WTC11 (cell line): ENCODE measurements at regions not wholly inside any gene's neighbourhood (a gene's known extent, or its start where the extent isn't known, plus 50 kb on each side); places are given as distances from the start of the nearest gene placed in this dataset.

Experiments used
- CTCF ChIP-seq: fragments of 200-600 bp; IDR thresholded peaks from 2 replicates; pipeline ENCODE4 v1.8.0; 2022; ENCODE audit warnings: antibody characterized with exemption
- ELF4 ChIP-seq: sonication (generic); formaldehyde crosslinking; IDR thresholded peaks from 2 replicates; pipeline ENCODE4 v1.8.1; 2022; ENCODE audit warnings: low read depth, mild to moderate bottlenecking, moderate library complexity, missing genetic modification reagents
- KAT7 ChIP-seq: sonication (generic); formaldehyde crosslinking; IDR thresholded peaks from 2 replicates; pipeline ENCODE4 v1.8.1; 2023; ENCODE audit warnings: missing genetic modification reagents, mild to moderate bottlenecking, borderline replicate concordance
- TCF7 ChIP-seq: sonication (generic); formaldehyde crosslinking; IDR thresholded peaks from 2 replicates; pipeline ENCODE4 v1.8.0; 2022; ENCODE audit warnings: mild to moderate bottlenecking, low read depth, missing genetic modification reagents, moderate library complexity
- TEAD1 ChIP-seq: sonication (generic); formaldehyde crosslinking; IDR thresholded peaks from 2 replicates; pipeline ENCODE4 v1.8.0; 2022; ENCODE audit warnings: mild to moderate bottlenecking, missing genetic modification reagents
- ZBTB43 ChIP-seq: sonication (generic); formaldehyde crosslinking; IDR thresholded peaks from 2 replicates; pipeline ENCODE4 v1.8.1; 2023; ENCODE audit warnings: mild to moderate bottlenecking, missing genetic modification reagents

GRCh38 chr3:163556813-163557523 lies 1521.3 kb downstream of the SI start:
- TF ChIP-seq TCF7 (CRISPR knock-in tag) = no peak
- no peak for TF ChIP-seq ZBTB43 (CRISPR knock-in tag)
- no peak for TF ChIP-seq KAT7
- TF ChIP-seq TEAD1 (CRISPR knock-in tag) = no peak
- TF ChIP-seq CTCF = no peak
- no peak for TF ChIP-seq ELF4 (CRISPR knock-in tag)
